HG03025 (cell line): ENCODE measurements at regions not wholly inside any gene's neighbourhood (a gene's known extent, or its start where the extent isn't known, plus 50 kb on each side); places are given as distances from the start of the nearest gene placed in this dataset.
A peak's percentile ranks its signal among the peaks of the same experiment; 100 is the strongest.

Source experiments
- ATAC-seq: cut with Tn5 transposase; IDR thresholded peaks from one replicate; pipeline ENCODE4 v1.9.1; 2021; ENCODE audit warnings: mild to moderate bottlenecking, moderate library complexity; ENCODE audit not compliant: unreplicated experiment, low FRiP score

GRCh38 chr9:84393266-84393950 lies 52.9 kb upstream of the SLC28A3 start:
- no peak for ATAC-seq

- ATAC-seq, result no peak
Measured at GRCh38 chr9:84394036-84394435, 53.5 kb upstream of the SLC28A3 start.

GRCh38 chr9:84397151-84397728 lies 56.7 kb upstream of the SLC28A3 start:
- peak; percentile 61 for ATAC-seq

GRCh38 chr9:84397822-84398221 lies 57.3 kb upstream of the SLC28A3 start:
- ATAC-seq, result no peak

- no peak for ATAC-seq
Measured at GRCh38 chr9:84402517-84402916, 62.0 kb upstream of the SLC28A3 start.

GRCh38 chr9:84403288-84403687 lies 62.7 kb upstream of the SLC28A3 start:
- ATAC-seq, result no peak

GRCh38 chr9:84404095-84404686 lies 63.6 kb upstream of the SLC28A3 start:
- no peak for ATAC-seq

- no peak for ATAC-seq
Measured at GRCh38 chr9:84405667-84406066, 65.1 kb upstream of the SLC28A3 start.

GRCh38 chr9:84408416-84408815 lies 67.9 kb upstream of the SLC28A3 start:
- no peak for ATAC-seq

GRCh38 chr9:84411683-84412267 lies 71.2 kb upstream of the SLC28A3 start:
- ATAC-seq, result no peak

- no peak for ATAC-seq
Measured at GRCh38 chr9:84412654-84413053, 72.1 kb upstream of the SLC28A3 start.

- no peak for ATAC-seq
Measured at GRCh38 chr9:84413301-84413700, 72.7 kb upstream of the SLC28A3 start.

- no peak for ATAC-seq
Measured at GRCh38 chr9:84419031-84419602, 78.6 kb upstream of the SLC28A3 start.

GRCh38 chr9:84424931-84425330 lies 84.4 kb upstream of the SLC28A3 start:
- ATAC-seq, result no peak

- no peak for ATAC-seq
Measured at GRCh38 chr9:84432746-84433145, 92.2 kb upstream of the SLC28A3 start.

- ATAC-seq, result no peak
Measured at GRCh38 chr9:84435902-84436301, 95.3 kb upstream of the SLC28A3 start.

- no peak for ATAC-seq
Measured at GRCh38 chr9:84436386-84437109, 96.0 kb upstream of the SLC28A3 start.

- ATAC-seq, result no peak
Measured at GRCh38 chr9:84438391-84438790, 97.8 kb upstream of the SLC28A3 start.

- ATAC-seq, result no peak
Measured at GRCh38 chr9:84439250-84439649, 98.7 kb upstream of the SLC28A3 start.

- no peak for ATAC-seq
Measured at GRCh38 chr9:84442712-84443111, 102.2 kb upstream of the SLC28A3 start.

- no peak for ATAC-seq
Measured at GRCh38 chr9:84445737-84446136, 105.2 kb upstream of the SLC28A3 start.
